ENCODE measurements at regions not wholly inside any gene's neighbourhood (a gene's known extent, or its start where the extent isn't known, plus 50 kb on each side); places are given as distances from the start of the nearest gene placed in this dataset.

DNA sequence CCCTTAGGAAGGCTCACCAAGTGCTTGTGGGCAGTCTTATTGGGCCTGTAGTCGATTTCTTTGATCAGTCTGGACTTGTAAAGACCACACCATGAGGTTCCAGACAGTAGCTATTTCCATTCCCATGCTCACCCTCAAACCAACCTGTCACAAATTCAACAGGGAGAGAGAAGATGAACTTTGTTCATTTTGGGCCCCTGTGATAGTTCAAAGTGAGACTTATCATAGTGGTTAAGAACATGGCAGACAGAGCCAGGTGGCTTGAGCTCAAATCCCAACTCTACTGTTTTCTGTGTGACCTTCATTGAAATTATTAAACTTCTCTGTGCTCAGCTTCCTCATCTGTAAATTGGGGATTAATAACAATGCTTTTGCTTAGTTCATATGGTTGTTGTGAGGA lies 53.9 kb upstream of the CTLA4 start:
- Histone ChIP-seq H3K4me2 (no peak overlapping the region), H2AFZ (no peak overlapping the region)
- WGBS (ENCODE audit: low lambda C conversion rate, missing lambda C conversion rate): 82% methylated on average over 1 of the region's 1 CpG

DNA sequence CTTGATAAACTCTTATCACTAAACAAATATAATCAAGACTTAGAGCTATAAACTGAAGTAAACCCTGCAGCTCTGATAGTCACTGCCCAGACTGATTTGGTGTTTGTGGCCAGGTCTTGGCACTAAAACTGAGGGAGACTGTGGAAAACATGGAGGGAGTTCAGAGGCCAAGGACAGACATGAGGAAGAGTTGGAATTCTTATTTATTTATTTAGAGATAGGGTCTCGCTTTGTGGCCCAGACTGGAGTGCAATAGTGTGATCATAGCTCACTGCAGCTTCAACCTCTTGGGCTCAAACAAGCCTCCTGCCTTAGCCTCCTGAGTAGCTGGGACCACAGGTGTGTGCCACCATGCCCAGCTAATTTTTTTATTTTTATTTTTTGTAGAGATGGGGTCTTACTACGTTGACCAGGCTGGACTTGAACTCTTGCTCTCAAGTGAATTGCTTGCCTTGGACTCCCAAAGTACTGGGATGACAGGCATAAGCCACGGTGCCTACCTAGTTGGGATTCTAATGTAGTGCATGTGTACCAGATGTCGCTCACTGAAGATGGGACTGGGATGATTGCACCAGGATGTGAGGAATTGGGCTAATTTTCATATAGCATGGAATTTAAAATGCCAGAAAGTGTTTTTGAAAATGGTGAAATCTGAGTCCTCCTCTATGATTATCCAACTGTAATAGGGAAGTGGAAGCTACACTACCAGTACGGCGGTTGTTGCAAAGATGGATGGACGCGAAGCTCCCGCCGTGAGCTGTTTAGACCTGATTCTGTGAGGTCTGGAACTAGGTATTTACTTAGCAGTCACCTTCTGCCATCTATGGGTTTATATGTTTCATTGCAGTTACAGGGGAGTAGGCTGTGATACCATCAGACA lies 52.7 kb upstream of the CTLA4 start:
- 38% methylated on average over 10 of the region's 10 CpGs for WGBS (ENCODE audit: low lambda C conversion rate, missing lambda C conversion rate)
- Histone ChIP-seq H3K27ac (no peak overlapping the region), H3K79me2 (no peaks in the 10 kb centered on the region), H3K4me1 (ENCODE audit: insufficient read depth) (peaks cover 13% of the 10 kb centered on the region), H2AFZ (peak overlapping the region; percentile 23), H3K4me2 (peak overlapping the region; percentile 63), H4K20me1 (ENCODE audit: insufficient read depth, poor library complexity, severe bottlenecking) (no peaks in the 10 kb centered on the region), H3K9me3 (ENCODE audit: low read depth) (no peaks in the 10 kb centered on the region), H3K27me3 (peaks cover 3% of the 10 kb centered on the region), H3K9me2 (replicated peaks; ENCODE audit: insufficient read depth) (no peaks in the 10 kb centered on the region), H3K36me3 (replicated peaks; ENCODE audit: insufficient read depth, low read depth) (no peaks in the 10 kb centered on the region), H3K4me3 (no peak overlapping the region)
- DNase-seq (ENCODE audit: low spot score): peak; percentile 81
- TF ChIP-seq CTCF (IDR thresholded peaks at IDR 0.05; ENCODE audit: poor library complexity) (peak; percentile 79), EZH2phosphoT487 (IDR thresholded peaks at IDR 0.05; ENCODE audit: low read depth, severe bottlenecking, unreplicated experiment) (no peak)

More for the DNA sequence above, 53.9 kb upstream of the CTLA4 start:
- H3K27me3 ChIP-seq: peaks cover 3% of the 10 kb centered on the region
- H3K4me3 ChIP-seq: no peak overlapping the region
- peaks cover 13% of the 10 kb centered on the region for H3K4me1 ChIP-seq (ENCODE audit: insufficient read depth)
- H4K20me1 ChIP-seq (ENCODE audit: insufficient read depth, poor library complexity, severe bottlenecking): no peaks in the 10 kb centered on the region
- no peak for DNase-seq (ENCODE audit: low spot score)
- no peaks in the 10 kb centered on the region for H3K9me2 ChIP-seq (replicated peaks; ENCODE audit: insufficient read depth)
- peak overlapping the region; percentile 30 for H3K27ac ChIP-seq
- no peaks in the 10 kb centered on the region for H3K36me3 ChIP-seq (replicated peaks; ENCODE audit: insufficient read depth, low read depth)
- H3K79me2 ChIP-seq: no peaks in the 10 kb centered on the region
- no peaks in the 10 kb centered on the region for H3K9me3 ChIP-seq (ENCODE audit: low read depth)
- no peak for TF ChIP-seq CTCF (IDR thresholded peaks at IDR 0.05; ENCODE audit: poor library complexity)
- TF ChIP-seq EZH2phosphoT487 (IDR thresholded peaks at IDR 0.05; ENCODE audit: low read depth, severe bottlenecking, unreplicated experiment): no peak
- TF ChIP-seq EZH2 (IDR thresholded peaks at IDR 0.05; ENCODE audit: borderline replicate concordance): no peak

- no peaks in the 10 kb centered on the region for H3K36me3 ChIP-seq (replicated peaks; ENCODE audit: insufficient read depth, low read depth)
- H3K27ac ChIP-seq: no peak overlapping the region
- no peak overlapping the region for H3K4me2 ChIP-seq
- H3K27me3 ChIP-seq: peaks cover 3% of the 10 kb centered on the region
- H4K20me1 ChIP-seq (ENCODE audit: insufficient read depth, poor library complexity, severe bottlenecking): no peaks in the 10 kb centered on the region
- no peaks in the 10 kb centered on the region for H3K9me2 ChIP-seq (replicated peaks; ENCODE audit: insufficient read depth)
- no peak for TF ChIP-seq CTCF (IDR thresholded peaks at IDR 0.05; ENCODE audit: poor library complexity)
- TF ChIP-seq EZH2 (IDR thresholded peaks at IDR 0.05; ENCODE audit: borderline replicate concordance): no peak
- TF ChIP-seq EZH2phosphoT487 (IDR thresholded peaks at IDR 0.05; ENCODE audit: low read depth, severe bottlenecking, unreplicated experiment): no peak
- H2AFZ ChIP-seq: no peak overlapping the region
- WGBS (ENCODE audit: low lambda C conversion rate, missing lambda C conversion rate): 2% methylated on average over 2 of the region's 2 CpGs
- H3K4me3 ChIP-seq: no peak overlapping the region
- no peaks in the 10 kb centered on the region for H3K9me3 ChIP-seq (ENCODE audit: low read depth)
- DNase-seq (ENCODE audit: low spot score): no peak
- H3K4me1 ChIP-seq (ENCODE audit: insufficient read depth): peaks cover 13% of the 10 kb centered on the region
- no peaks in the 10 kb centered on the region for H3K79me2 ChIP-seq
Measured at GRCh38 chr2:203815541-203815898, 52.1 kb upstream of the CTLA4 start.
